ENCODE measurements at regions not wholly inside any gene's neighbourhood (a gene's known extent, or its start where the extent isn't known, plus 50 kb on each side); places are given as distances from the start of the nearest gene placed in this dataset.
"Not testable (repeated sequence)": the region's sequence is repeated elsewhere in the genome, so short reads cannot be mapped to it uniquely, and the experiment has no call there.

GRCh38 chr14:30309405-30309804 is 249.6 kb upstream of the G2E3 start:
- no peak for DNase-seq (ENCODE audit: low spot score)

- no peak for DNase-seq (ENCODE audit: low spot score)
Observed at GRCh38 chr14:30312214-30312613, 246.7 kb upstream of the G2E3 start.

GRCh38 chr14:30317729-30318128 is 241.2 kb upstream of the G2E3 start:
- no peak for DNase-seq (ENCODE audit: low spot score)

- no peak for DNase-seq (ENCODE audit: low spot score)
Observed at GRCh38 chr14:30322819-30323218, 236.1 kb upstream of the G2E3 start.

GRCh38 chr14:30330033-30330432 is 228.9 kb upstream of the G2E3 start:
- DNase-seq (ENCODE audit: low spot score) = no peak

- no peak for DNase-seq (ENCODE audit: low spot score)
Observed at GRCh38 chr14:30330445-30330844, 228.5 kb upstream of the G2E3 start.

- DNase-seq (ENCODE audit: low spot score) = no peak
Observed at GRCh38 chr14:30331030-30331429, 227.9 kb upstream of the G2E3 start.

GRCh38 chr14:30332374-30332773 is 226.6 kb upstream of the G2E3 start:
- DNase-seq (ENCODE audit: low spot score) = no peak

GRCh38 chr14:30333934-30334333 is 225.0 kb upstream of the G2E3 start:
- DNase-seq (ENCODE audit: low spot score) = no peak

- DNase-seq (ENCODE audit: low spot score) = no peak
Observed at GRCh38 chr14:30337456-30337855, 221.5 kb upstream of the G2E3 start.

GRCh38 chr14:30339311-30339901 is 219.6 kb upstream of the G2E3 start:
- DNase-seq (ENCODE audit: low spot score) = no peak

GRCh38 chr14:30340495-30340894 is 218.5 kb upstream of the G2E3 start:
- no peak for DNase-seq (ENCODE audit: low spot score)

GRCh38 chr14:30345511-30345910 is 213.4 kb upstream of the G2E3 start:
- DNase-seq (ENCODE audit: low spot score) = no peak

- DNase-seq (ENCODE audit: low spot score) = no peak
Observed at GRCh38 chr14:30348445-30348844, 210.5 kb upstream of the G2E3 start.

GRCh38 chr14:30349520-30349919 is 209.4 kb upstream of the G2E3 start:
- no peak for DNase-seq (ENCODE audit: low spot score)

- DNase-seq (ENCODE audit: low spot score) = no peak
Observed at GRCh38 chr14:30354439-30354838, 204.5 kb upstream of the G2E3 start.

GRCh38 chr14:30355431-30355913 is 203.5 kb upstream of the G2E3 start:
- no peak for DNase-seq (ENCODE audit: low spot score)

GRCh38 chr14:30356438-30357202 is 202.3 kb upstream of the G2E3 start:
- DNase-seq (ENCODE audit: low spot score) = no peak

- no peak for DNase-seq (ENCODE audit: low spot score)
Observed at GRCh38 chr14:30357791-30358190, 201.2 kb upstream of the G2E3 start.

GRCh38 chr14:30362369-30363218 is 196.4 kb upstream of the G2E3 start:
- DNase-seq (ENCODE audit: low spot score) = no peak

GRCh38 chr14:30363219-30363880 is 195.6 kb upstream of the G2E3 start:
- not testable (repeated sequence) for DNase-seq (ENCODE audit: low spot score)

GRCh38 chr14:30369502-30370180 is 189.3 kb upstream of the G2E3 start:
- no peak for DNase-seq (ENCODE audit: low spot score)

All from germinal center (tissue), 1 donor.